OCI-LY1 (cell line): ENCODE measurements at regions not wholly inside any gene's neighbourhood (a gene's known extent, or its start where the extent isn't known, plus 50 kb on each side); places are given as distances from the start of the nearest gene placed in this dataset.

ENCODE experiments used
- EZH2 ChIP-seq: fragments of 200-600 bp; sonication (generic), shearing (Covaris generic); IDR thresholded peaks from 2 replicates; pipeline ENCODE4 v1.8.0; 2017; ENCODE audit warnings: borderline replicate concordance, mixed run types, mild to moderate bottlenecking, antibody characterized with exemption, low read length, moderate library complexity, mixed read lengths
- TF ChIP-seq, protein P1 (sequence below): fragments of 200-600 bp; sonication (generic), shearing (Covaris generic); IDR thresholded peaks from 2 replicates; pipeline ENCODE4 v1.5.1; 2017; ENCODE audit warnings: mild to moderate bottlenecking, antibody characterized with exemption, low read length, moderate library complexity, mixed read lengths

DNA sequence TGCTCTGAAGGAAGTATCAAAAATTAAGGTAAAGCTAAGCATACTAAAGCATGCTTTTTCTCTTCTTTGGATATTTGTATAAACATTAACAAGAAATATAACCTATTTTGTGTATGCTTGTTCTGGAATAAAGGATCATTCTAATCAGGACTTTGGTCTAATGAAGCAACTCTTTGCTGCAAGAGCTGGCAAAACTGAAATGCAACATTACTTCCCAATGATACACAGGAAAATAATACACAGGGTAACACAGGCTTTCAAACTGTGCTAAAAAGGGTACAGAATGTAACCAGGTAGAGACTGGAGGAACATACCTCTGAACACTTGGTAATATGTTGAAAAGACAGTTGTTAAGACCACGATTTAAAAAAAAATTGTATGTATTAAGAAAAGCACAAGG is 222.5 kb upstream of the DIO2 start:
- TF ChIP-seq, protein P1, sequence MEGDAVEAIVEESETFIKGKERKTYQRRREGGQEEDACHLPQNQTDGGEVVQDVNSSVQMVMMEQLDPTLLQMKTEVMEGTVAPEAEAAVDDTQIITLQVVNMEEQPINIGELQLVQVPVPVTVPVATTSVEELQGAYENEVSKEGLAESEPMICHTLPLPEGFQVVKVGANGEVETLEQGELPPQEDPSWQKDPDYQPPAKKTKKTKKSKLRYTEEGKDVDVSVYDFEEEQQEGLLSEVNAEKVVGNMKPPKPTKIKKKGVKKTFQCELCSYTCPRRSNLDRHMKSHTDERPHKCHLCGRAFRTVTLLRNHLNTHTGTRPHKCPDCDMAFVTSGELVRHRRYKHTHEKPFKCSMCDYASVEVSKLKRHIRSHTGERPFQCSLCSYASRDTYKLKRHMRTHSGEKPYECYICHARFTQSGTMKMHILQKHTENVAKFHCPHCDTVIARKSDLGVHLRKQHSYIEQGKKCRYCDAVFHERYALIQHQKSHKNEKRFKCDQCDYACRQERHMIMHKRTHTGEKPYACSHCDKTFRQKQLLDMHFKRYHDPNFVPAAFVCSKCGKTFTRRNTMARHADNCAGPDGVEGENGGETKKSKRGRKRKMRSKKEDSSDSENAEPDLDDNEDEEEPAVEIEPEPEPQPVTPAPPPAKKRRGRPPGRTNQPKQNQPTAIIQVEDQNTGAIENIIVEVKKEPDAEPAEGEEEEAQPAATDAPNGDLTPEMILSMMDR = no peak
- TF ChIP-seq EZH2 = no peak
